Stimulated activated CD4-positive, alpha-beta T cell treated with anti-CD3 and anti-CD28 coated beads, TNF-alpha, amount 100 ng/mL, for 1 hour (primary cell): ENCODE measurements at regions not wholly inside any gene's neighbourhood (a gene's known extent, or its start where the extent isn't known, plus 50 kb on each side); places are given as distances from the start of the nearest gene placed in this dataset.
"Not testable (repeated sequence)": the region's sequence is repeated elsewhere in the genome, so short reads cannot be mapped to it uniquely, and the experiment has no call there.

Experiments used
- DNase-seq, 3 donors: peaks; one replicate each; pipeline ENCODE4 v3.0.0-alpha.2; 2020; ENCODE audit warnings: low read depth in 3 of 3, low spot score in 1 of 3

DNA sequence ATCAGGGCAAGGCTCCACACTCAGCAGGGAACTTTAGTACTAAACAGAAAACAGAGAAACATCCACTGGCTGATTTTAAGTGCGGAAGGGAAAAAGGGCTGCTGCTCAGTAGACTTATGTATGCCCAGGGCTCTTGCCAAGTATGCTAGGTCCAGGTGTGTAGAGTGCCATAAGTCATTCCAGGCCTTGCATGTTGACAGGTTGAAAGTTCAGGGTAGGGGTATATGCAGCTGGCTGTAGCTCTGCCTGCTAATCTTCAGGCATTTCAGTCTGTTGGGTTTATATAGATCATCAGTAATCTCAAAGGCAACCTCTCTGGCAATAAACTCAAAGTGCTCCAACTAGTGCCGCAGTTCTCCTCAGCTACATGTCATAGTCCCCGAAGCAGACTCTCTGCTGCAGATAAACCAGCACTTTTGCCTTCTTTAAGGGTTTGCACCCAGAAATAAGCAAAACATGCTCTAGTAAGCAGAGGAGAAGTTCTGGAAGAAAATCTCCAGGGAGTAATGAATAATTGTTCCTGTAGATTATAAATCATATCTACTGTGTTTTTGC, 134.9 kb upstream of the GRIA3 start:
- DNase-seq, result no peak

DNA sequence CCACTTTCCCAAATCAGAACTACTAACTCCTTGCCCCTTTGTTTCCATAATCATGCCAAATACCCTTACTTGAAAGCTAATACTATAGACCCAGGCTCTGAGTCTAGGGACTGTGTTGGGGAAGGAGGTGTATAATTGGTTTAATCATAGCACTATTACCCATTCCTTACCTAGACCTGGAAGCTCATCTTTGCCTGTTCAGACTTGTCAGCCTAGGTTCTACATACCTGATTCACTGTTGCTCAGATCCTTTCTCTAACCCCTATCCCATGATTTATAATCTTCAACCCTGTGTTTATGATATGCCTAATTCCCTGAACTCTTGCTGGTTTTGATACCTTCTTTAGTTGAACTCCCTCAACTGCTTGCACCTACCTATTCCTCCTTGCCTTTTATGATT, 123.1 kb upstream of the GRIA3 start:
- no peak for DNase-seq

DNA sequence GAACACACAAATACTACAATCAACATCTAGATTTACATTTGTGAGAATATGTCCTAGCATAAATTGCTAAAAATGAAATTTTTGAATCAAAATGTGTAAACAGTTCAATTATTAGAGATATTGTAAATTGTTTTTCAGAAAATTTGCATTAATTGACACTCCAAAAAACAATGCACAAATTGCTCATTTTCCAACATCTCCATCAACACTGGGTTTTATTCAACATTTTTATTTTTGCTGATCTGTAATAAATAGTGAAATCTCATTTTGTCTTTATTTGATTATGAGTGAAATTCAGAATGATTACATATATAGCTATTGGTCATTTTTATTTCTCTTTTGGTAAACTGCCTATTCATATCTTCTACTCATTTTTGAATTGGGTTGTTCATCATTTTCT, 120.0 kb upstream of the GRIA3 start:
- no peak for DNase-seq

DNA sequence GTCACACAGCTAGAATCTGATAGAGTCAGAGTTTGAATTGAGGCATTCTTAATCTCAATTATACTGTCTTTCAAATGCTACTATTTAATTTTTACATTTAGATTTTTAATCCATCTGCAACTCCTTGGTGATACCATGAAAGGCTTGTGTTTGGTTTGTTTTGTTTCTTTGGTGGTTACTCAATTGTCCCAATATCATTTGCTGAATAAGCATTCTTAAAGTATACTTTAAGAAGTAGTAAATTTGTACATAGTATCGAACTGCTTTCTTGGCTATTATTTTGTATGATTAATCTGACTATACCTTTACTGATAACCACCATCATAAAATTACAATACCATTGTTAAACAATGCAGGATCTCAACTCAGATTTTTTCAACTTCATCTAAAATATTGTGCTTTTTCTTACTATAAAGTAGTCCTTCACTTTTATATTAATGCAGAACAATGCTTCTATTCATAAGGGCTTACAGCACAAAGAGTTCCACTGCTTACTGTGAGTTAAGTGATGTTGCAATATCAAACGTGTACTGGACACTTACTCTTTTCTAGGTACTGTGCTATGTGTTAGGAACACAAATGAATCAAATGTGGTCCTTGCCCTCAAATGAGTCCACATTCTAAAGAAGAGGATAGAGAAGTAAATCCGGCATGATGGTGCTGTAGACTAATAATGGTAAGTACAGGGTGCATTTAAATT, 111.2 kb upstream of the GRIA3 start:
- no peak for DNase-seq

DNA sequence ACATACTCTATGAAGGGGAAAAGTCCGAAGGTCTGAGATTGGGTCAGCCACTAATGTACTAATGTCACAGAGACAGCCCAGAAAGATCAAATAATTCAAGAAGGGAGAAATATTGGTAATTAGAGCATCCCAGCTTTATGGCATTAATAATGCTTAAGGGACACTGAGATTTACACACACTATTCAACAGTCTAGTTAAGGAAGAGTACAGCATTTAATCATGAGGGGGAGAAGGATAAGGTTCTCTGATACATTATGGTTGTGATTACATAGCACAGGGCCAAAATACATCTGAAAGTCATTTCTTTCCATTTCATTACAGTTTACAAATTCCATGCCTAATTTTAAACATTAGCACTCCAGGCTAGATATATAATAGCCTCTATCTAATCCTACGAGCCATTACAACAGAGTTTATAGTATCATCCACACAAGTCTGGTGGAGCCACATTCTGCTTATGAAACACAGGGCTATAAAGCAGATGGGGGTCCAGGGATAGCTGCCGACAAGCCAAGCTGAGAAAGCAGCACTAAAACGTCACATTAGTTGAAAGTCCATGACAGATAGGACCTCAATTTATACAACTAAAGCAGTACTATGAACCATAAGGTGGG, 108.0 kb upstream of the GRIA3 start:
- no peak for DNase-seq

DNA sequence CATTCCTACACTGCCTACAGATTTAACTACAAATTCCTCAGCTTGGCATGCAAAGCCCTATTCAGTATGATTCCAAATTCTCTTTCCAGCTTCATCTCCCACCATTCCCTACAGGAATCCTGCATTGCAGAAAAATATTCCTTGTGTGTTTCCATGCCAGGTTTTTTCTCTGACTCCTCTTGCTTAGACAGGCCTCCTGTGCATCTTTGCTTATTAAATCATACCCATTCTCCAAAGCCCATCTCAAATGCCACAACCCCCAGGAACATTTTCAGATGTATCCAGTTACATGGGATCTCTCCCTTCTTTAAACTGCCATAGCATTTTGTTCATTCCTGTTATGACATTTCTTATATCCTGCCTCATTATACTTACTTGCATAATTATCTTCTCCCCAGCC, 106.4 kb upstream of the GRIA3 start:
- no peak for DNase-seq

DNA sequence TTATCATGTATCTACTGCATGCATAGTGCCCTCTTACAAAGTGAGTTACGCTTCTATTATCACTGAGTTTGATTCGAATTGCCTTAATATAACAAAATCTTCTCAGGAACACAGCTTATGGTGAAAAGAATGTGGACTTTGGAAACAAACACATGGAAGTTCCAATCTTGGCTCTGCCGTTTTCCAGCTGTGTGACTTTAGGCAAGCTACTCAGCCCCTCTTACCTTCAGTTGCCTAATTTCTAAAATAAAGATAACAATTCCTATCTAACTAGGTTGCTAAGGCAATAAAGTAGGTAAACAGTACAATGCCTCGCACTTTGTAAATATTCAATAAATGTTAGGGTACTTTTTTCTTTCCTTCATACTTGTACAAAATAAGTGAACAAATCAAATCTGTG, 104.0 kb upstream of the GRIA3 start:
- no peak for DNase-seq

DNA sequence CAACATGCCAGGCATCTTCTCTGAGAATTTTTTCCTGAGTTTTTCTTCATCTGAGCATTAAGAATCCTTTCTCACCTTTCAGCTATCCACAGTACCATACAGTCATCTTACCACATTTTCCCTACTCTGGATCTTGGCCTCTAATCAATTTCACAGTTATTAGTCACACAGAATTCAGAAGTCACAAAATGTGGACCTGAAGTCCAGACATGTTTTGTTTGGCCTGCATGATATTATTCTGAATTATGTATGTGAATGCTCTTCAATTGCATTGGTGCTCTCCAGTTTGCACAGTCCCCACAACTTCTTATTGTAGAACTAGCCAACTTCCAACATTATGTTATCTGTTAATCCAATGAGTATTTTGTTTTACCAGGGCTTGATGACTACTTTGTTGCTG, 102.3 kb upstream of the GRIA3 start:
- DNase-seq, result no peak

DNA sequence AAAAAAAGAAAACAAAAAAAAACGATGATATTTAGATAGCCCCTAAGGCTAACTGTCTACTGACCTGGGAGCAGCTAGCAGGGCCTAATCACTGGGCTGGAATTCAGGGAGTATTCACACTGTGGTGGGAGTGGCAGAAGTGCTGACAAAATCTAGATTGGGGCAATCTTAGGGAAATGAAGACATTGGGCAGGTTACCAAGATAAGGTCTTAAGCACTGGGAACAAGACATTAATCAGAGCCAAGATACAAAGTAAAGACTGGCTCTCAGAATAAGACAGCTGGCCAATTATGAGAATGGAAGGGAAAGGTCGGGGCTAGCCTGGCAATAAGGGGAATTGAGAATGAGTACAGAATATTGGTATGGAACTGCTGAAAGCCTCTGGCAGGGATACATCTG, 100.2 kb upstream of the GRIA3 start:
- no peak for DNase-seq

DNA sequence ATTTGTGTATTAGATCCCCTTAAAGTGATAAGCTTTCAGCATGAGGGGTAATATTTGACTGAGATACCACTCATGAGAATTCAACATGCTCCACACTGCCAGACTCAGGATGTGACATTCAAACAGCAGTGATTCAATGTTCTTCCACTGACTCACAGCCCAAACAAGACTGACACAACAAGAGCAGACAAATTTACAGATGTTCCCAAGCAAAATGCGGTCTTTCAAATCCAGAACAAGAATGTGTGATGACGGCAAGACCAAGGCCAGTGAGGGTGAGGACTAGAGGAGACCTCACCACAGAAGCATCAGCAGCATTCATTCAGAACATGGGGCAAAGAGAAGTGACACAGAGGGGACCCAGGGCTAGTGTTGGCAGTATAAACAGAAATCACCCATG, 99.3 kb upstream of the GRIA3 start:
- no peak for DNase-seq

DNA sequence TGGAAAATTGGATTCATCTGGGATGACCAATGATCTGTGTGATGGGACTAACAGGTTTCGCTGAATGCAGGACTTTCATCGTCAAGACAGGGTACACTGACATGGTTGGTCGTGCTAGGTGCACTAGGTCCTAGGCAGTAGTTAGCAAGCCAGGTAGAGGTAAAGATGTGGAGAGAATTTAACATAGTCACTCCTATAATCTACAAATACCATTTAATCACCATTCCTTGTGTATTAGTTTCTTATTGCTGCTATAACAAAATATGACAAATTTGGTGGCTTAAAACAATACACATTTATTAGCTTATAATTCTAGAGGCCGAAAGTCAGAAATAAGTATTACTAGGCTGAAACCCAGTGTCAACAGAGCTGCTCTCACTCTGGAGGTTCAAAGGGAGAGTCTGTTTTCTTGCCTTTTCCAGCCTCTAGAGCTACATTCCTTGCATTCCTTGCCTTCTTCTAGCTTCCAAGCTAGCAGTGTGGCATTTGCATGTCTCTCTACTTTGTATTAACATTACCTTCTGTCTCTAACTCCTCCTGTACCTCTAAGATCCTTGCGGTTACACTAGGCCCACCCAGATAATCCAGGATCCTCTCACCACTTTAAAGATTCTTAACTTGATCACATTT, 98.7 kb upstream of the GRIA3 start:
- no peak for DNase-seq

DNA sequence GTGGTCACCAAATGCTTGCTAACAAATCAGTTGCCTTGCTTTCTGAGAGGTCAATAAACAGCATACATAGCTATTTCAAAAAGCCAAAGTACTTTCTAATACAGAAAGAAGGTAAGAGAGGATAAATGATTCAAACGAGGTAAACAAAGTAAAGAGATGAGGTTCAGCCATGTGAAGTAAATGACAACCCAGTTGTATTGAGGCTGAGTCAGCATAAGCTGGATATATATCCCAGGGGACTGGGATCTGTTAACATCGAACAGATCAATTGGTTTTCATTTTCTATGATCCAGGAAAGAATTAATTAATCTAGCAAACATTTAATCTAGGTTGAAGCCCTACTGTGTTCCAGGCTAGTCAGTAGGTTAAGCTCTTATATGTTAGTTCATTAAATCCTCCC, 97.3 kb upstream of the GRIA3 start:
- DNase-seq, result no peak

DNA sequence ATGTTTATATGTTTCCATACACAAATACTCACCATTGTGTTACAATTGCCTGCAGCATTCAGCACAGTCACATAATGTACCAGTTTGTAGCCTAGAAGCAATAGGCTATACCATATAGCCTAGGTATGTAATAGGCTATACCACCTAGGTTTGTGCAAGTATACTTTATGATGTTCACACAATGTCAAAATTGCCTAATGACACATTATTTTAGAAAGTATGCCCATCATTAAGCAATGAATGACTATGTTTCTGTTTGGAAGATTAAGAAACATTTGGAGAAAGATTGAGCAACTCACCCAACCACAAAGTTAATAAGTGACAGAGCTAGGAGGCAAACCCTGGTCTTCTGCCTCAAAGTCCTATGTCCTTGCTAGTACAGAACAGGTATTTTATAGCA, 96.8 kb upstream of the GRIA3 start:
- DNase-seq, result no peak

DNA sequence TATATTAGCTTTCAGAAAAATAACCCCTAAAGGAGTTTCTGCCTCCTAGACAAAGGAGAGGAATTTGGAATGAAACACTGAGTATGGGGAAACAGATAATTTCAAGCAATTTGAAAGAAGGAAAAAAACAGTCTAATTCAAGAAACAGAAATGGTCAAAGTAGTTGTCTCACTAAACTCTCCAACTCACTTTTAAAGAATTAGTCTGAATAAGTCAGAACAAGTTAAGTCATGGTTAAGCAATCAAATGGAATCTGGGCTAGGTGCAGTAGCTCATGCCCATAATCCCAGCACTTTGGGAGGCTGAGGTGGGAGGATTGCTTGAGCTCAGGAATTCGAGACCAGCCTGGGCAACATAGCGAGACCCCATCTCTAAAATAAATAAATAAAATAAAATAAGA, 95.7 kb upstream of the GRIA3 start:
- DNase-seq, result no peak

DNA sequence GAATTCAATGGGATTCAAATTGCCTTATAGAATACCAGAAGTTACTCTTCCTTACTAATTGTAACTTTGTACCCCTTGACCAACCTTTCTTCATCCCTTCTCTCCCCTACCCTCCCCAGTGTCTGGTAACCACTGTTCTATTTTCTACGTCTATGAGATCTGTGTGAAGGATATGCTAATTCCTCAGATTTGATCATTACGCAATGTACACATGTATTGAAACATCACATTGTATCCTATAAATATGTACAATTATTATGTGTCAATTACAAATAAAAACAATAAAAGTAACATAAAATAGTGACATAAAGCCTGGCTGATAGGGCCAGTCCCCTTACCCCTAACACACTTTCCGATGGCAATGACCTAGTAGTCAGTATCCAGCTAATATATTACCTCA, 95.1 kb upstream of the GRIA3 start:
- no peak for DNase-seq

DNA sequence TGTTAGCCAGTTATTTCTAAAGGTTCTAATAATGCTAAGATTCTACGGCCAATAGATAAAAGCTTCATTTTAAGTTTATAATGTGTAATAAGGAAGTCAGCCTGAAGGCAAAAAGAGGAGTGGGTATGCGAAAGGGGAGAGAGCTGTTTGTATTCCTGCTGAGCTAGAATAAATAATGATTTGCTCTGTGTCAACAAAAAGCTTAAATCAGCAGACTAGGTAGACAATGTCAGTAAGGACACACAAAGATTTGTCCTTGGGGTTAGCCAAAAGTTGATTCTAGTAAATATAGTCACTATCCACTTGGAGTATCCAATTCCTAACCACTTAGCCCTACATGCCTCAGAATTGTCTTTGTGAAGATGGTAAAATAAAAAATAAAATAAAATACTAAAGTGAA, 90.3 kb upstream of the GRIA3 start:
- DNase-seq, result no peak

DNA sequence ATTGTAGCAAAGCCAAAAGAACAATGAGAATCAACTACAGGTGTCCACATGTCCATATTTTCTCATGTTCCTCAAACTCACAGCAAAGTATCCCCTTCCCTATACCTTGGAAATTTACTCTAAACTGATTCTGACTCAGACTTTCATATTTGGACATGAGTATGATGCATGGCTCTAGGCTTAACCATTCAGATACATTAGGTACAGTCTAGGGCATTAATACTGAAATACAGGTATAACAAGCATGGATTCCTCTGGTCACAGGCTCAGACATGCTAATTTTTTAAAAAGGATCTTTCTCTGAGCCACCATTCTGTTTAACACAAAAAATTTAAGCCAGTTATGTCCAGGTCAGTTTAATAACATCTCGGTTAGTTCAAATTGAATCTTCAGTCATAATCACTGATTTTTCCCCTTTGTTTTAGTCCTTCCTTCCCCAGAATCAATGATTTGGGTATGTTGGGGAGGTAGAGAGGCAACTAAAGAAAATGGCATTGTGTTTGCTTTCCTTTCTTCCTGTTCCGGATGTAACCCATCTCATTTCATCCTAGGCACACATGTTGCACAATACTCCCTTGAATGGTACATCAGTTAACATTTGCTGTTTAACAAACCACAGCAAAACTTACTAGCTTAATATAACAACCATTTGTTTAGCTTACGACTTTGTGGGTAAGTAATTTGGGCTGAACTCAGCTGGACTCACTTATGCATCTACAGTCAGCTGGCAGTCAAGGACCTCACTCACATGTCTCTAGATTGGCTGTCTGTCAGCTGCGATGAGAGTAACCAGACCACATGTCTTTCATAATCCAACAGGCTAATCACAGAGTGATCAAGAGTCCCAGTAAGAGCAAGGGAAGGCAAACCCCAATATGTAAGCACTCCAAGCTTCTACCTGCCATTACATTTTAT, 75.3 kb upstream of the GRIA3 start:
- no peak for DNase-seq

DNA sequence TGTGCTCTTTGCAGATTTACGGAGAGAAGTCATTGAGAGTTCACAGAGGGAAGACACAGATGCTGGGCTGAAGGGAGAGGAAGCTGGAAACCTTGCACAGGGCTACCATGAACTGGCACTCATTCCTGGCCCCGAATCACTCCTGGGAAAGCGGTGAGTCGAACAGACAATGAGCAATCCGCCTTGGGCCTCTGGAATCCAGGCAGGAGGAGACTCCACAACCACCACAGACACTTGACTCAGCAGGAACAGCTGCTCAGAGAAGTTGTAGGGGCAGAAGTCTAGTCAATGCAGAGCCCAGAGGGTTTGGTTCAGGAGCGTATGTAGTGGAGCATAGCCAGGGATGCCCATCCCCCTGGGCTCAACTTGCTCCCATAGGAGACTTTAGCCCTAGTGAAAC, 62.8 kb upstream of the GRIA3 start:
- DNase-seq, result no peak

DNA sequence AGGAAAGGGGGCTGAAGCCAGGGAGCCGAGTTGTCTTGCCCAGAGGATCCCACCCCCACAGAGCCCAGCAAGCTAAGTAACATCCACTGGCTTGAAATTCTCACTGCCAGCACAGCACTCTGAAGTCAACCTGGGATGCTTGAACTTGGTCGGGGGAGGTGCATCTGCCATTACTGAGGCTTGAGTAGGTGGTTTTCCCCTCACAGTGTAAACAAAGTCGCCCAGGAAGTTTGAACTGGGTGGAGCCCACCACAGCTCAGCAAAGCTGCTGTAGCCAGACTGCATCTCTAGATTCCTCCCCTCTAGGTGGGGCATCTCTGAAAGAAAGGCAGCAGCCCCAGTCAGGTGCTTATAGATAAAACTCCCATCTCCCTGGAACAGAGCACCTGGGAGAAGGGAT, 54.3 kb upstream of the GRIA3 start:
- not testable (repeated sequence) for DNase-seq
